NCI-H82 (cell line): ENCODE measurements at regions not wholly inside any gene's neighbourhood (a gene's known extent, or its start where the extent isn't known, plus 50 kb on each side); places are given as distances from the start of the nearest gene placed in this dataset.

Source experiments
- DNase-seq: peaks from one replicate; lab custom pipeline; 2025; lab: John Stamatoyannopoulos, UW

DNA sequence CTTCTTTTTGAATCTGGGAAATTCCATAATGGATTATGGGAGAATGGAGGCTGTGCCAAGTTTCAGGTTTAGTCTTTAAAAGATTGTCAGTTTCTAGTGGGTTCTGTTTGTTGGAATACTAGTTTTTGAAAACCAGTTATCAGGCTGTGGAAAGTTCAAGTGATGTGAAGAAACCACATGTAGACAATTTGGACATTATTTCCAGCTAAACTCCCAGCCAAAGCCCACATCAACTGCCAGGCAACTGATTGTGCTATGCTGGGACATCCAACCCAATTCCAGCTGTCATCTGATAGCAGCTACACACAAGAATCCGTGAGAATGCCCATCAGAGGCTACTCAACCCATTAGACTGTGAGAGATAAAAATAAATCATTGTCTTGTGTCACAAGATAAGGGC, 546.1 kb upstream of the ADAMTS5 start:
- no peak for DNase-seq

DNA sequence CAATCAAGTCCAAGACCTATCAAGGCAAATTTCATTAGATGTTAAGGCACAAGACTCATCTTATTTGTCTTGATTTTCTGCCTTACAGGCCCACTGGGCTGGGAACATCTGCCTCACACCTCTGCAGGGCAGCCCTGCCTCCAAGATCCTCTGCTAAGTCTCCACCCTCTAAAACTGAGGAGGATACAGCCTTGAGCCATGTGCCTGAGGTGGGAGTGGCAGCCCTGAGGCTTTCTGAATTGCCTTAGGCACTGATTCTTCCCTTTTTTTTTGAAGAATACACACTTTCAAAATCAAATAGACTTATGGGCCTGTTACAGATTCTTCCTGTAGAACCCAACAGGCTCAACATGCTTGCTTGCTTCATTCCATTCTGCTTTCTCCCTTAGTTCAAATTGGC, 544.3 kb upstream of the ADAMTS5 start:
- no peak for DNase-seq

DNA sequence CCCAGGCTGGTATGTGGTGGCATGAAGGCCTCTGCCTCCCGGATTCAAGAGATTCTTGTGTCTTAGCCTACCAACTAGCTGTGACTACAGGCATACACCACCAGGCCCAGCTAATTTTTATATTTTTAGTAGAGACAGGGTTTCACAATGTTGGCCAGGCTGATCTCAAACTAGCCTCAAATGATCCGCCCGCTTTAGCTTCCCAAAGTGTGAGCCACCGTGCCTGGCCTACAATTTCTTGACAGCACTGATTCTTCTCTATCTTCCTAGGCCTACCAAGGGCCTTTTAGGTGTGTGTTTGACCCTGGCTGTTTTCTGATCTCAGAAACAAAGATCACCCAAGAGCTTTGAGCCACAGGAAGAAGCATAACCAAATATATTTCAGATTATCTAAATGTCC, 540.8 kb upstream of the ADAMTS5 start:
- DNase-seq = no peak

DNA sequence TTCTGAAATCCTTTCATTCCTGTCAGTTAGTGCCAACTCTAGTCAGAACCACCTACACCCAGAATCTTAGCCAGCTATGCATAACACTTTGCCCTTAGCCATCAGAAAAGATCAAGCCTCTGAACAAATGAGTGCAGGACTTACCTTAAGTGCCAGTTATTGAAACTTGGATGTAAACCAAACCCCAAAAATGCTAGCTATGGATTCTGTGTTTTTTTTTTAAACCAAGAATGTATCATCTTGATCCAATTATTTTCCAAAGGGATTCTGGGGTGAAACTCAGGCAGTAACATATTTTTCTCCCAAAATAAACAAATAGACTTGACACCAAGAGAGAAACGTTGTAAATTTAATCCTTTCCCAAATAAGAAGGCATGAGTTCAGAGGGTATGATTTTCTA, 538.6 kb upstream of the ADAMTS5 start:
- DNase-seq = no peak

- no peak for DNase-seq
Measured at GRCh38 chr21:27502801-27503200, 535.9 kb upstream of the ADAMTS5 start.

- DNase-seq = no peak
Measured at GRCh38 chr21:27498025-27498424, 531.1 kb upstream of the ADAMTS5 start.

DNA sequence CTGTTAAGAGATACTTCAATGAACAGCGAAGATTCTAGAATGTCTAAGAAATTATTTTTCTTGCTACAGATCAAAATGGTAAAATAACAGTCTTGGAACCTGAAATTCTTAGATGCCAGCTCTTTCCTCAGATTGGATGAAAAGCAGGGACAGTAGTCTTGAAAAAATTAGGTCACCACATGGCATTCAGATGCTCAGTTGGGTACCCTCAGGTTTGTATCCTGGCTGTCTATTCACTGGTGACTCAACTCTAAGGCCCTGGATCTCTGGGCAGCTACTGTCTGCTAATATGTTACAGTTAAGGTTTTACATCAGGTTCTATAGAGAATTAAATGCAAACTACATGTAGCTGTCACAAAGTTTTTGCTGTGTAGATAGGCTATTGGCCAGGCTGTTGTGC, 528.9 kb upstream of the ADAMTS5 start:
- DNase-seq = no peak

DNA sequence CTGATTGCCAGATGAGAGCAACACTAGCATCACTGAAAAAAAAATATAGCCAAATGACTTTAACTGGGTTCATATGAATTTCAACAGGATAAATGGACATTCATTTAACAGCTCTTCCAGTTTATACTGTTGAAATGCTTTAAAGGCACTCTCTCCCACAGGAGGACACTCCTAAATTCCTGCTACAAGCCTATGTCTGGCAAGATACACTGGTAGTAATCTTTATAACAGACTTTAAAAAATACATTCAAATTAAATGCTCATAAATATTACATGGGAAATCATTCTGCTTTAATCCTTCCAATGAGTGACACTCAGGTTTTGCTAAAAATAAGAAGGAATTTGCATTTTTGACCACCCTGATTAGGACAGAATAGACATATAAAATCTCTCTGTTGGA, 526.7 kb upstream of the ADAMTS5 start:
- DNase-seq = no peak

GRCh38 chr21:27487676-27488075, 520.8 kb upstream of the ADAMTS5 start:
- no peak for DNase-seq

DNA sequence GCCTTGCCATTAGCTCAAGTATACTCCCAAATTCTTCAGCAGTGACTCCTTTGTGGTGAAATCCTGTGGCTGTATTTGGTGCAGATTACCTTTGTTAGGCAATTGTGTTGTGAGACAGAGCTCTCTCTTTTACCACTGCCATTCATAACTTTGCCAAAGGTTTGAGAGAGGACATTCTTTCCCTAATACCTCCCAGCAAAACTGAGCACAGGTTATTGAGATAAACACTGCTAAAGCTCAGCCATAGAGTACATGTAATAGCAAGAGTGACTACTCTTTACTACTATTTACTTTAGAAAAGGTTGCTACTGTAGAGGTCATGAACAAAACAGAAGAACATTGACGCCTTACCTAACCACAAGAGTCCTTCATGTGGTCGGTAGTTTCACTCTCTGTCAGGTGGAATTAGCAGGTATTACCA, 514.0 kb upstream of the ADAMTS5 start:
- no peak for DNase-seq

DNA sequence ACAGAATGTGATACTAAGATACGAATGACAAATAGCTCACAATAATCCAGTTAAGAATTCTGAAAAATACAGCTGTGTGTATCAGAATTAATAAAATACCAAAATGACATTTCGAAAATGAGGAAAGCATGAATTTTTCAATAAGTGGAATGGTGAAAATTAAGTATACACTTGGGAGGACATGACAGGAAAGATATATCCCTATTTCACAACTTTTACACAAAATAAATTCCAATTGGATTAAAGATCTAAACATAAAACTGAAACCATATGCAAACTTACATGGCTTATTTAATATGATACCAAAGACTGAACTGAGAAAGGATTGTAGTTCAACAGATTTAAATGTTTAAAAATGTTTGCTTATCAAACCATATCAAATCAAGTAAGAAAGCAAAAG, 510.4 kb upstream of the ADAMTS5 start:
- DNase-seq = no peak

DNA sequence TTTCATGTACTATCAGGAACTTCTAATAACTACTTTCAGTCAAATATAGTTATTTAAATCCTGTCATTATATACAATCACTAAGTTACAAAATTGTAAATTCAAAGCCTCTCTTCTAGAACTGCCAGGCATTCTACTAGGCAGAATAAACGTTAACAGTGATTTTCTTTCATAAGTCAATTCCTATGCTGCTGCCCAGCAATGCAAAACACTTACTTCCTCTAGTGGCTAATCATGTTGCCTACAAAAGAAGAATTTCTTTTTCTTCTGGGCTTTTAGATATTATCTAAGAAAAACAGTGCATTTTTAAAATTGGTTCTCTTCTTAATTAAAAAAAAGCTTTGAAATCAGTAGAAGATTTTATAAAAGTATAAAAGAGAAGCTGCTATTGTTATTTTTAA, 509.8 kb upstream of the ADAMTS5 start:
- no peak for DNase-seq

- no peak for DNase-seq
Measured at GRCh38 chr21:27475363-27475955, 508.6 kb upstream of the ADAMTS5 start.

- no peak for DNase-seq
Measured at GRCh38 chr21:27467366-27467765, 500.5 kb upstream of the ADAMTS5 start.

DNA sequence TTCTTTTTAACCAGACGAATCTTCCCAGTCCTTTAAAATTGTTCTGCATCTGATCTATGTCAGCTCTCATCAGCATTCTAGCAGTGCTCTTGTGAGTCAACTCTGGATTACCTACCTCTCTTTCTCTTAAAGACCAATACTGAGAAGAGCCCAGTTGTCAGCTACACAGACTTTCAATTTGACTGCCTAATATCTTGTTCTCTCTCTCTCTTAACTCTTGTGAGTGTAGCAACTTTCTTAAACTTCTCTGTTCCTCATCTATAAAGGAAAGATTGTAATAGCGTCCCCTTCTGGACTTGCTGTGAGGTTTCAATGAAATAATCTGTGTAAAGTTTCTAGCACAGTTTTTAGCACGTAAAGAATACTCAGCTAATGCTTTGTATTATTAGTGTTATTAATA, 499.3 kb upstream of the ADAMTS5 start:
- no peak for DNase-seq

- no peak for DNase-seq
Measured at GRCh38 chr21:27464648-27465047, 497.8 kb upstream of the ADAMTS5 start.

DNA sequence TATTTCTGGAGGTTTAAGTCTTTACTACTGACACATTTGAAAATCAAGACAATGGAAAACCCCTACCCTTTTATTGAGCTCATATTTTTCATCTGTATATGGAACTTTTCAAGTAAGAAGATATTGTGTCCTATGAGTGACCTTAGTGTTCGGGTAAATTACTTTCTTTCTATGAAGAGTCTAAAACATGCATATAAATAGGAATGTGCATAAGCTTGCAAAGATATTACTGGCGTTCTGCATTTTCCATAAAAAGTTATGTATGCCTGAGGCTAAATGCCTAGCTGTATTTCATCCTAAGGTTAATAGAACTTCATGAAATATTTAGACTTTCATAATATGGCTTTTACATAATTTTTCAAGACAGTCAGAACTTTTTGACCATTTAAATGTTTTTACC, 495.8 kb upstream of the ADAMTS5 start:
- DNase-seq = no peak

DNA sequence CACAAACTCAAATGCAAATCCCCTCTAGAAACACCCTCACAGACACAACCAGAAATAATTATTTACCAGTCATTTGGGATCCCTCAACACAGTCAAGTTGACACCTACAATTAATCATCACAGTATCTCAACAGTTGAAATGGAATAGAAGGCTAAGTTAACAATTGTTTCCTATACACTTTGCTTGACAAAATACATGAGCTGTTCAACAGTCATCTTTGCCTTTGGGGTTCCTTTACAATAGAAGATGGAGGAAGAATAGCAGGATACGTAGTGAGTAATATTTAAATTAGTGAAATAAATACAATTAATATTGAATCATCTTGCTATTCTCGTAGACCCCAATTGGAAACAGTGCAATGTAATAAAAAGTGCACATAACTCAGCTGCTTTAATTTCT, 487.3 kb upstream of the ADAMTS5 start:
- DNase-seq = no peak

DNA sequence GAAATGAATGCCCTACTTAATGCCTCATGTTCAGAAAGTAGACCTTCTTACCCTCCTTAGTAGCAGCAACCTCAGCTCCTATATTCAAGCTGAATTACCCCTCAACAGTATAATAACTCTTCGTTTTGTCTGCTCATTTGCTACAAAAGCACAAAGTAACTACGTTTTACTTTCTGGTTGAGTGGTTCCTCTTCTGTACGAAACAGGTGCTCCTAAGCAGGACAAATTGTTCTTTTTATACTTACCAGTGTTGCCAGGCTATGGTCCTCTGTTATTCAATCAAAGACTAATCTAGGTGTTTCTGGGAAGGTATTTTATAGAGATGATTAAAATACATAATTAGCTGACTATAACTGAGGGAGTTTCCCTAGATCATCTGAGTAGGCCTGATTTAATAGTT, 484.2 kb upstream of the ADAMTS5 start:
- no peak for DNase-seq

GRCh38 chr21:27450216-27450615, 483.3 kb upstream of the ADAMTS5 start:
- no peak for DNase-seq

GRCh38 chr21:27448960-27449359, 482.1 kb upstream of the ADAMTS5 start:
- DNase-seq = no peak

DNA sequence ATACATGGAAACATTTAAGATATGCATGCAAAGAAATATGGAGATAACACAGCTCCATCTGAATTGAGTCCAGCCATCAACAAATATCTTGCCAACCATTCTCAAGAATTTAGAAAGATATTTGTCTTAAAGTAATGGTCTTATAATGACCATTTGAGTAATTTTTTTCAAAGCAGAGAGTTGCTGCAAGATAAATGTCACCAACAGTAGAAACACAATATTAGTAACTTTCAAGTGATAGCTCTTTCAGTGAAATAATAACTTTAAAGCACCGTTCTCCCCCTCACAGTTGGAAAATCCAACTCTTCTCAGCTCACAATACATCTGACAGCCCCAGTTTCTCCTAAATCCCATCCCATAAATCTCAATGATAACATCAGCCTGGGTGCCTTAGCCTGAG, 481.0 kb upstream of the ADAMTS5 start:
- no peak for DNase-seq

DNA sequence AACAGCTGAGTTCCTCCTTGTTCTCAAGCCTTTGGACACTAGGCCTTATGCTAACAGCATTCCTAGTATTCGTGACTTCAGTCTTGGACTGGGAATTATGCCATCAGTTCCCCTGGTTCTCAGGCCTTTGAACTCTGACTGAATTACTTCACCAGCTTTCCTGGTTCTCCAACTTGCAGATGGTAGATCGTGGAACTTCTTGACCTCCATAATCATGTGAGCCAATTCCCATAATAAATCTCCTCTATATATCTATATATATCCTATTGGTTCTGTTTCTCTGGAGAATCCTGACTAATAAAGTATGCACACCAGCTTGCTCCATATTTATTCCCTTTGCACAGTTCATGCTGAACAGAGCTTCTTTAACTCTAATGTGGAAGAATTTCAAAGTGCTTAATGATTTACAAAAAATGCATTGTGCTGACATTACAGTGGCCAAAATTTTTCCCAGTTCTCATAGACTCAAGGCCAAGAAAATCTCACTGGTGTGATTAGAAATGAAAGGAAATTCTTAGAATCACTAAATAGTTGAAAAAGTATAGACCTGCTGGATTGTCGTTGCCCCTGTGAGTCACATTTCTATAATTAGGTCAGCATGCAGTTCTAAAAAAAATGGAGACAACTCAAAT, 462.9 kb upstream of the ADAMTS5 start:
- no peak for DNase-seq

- no peak for DNase-seq
Measured at GRCh38 chr21:27426196-27426595, 459.3 kb upstream of the ADAMTS5 start.
